GM12892 (cell line): ENCODE measurements at regions not wholly inside any gene's neighbourhood (a gene's known extent, or its start where the extent isn't known, plus 50 kb on each side); places are given as distances from the start of the nearest gene placed in this dataset.
"Not testable (repeated sequence)": the region's sequence is repeated elsewhere in the genome, so short reads cannot be mapped to it uniquely, and the experiment has no call there.

Source experiments
- POLR2A ChIP-seq: IDR thresholded peaks from 2 replicates; pipeline ENCODE4 v1.6.1; 2011; ENCODE audit warnings: low read depth, low read length, control low read depth
- POLR2AphosphoS5 ChIP-seq: IDR thresholded peaks from 2 replicates; pipeline ENCODE4 v1.6.1; 2011; ENCODE audit warnings: low read depth, low read length, control low read depth
- TAF1 ChIP-seq: IDR thresholded peaks from 2 replicates; pipeline ENCODE4 v1.6.1; 2011; ENCODE audit warnings: low read depth, mild to moderate bottlenecking, control low read depth, low read length, borderline replicate concordance

DNA sequence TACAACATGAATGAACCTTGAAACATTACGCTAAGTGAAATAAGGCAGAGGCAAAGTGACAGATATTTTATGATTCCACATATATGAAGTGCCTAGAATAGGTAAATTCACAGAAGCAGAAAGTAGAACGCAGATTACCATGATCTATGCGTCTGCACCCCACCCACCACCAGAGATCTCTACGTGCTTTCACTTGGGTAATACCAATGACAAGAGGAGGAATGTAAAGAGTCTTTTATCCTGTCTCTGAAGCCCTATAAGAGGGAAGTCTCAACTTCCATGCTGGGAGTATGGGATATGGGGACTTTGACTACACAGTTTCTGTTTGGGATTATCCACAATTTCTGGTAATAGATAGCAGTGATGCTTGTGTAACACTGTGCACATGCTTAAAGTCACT, 127.6 kb downstream of the SPATA31A1 start:
- not testable (repeated sequence) for TF ChIP-seq POLR2AphosphoS5, POLR2A, TAF1
